Activated effector memory CD4-positive, alpha-beta T cell treated with Interleukin-2 at 50 U/mL for 16 hours (primary cell): ENCODE measurements at regions not wholly inside any gene's neighbourhood (a gene's known extent, or its start where the extent isn't known, plus 50 kb on each side); places are given as distances from the start of the nearest gene placed in this dataset.

Experiments
- DNase-seq: peaks from one replicate; pipeline ENCODE4 v3.0.0-alpha.2; 2020

DNA sequence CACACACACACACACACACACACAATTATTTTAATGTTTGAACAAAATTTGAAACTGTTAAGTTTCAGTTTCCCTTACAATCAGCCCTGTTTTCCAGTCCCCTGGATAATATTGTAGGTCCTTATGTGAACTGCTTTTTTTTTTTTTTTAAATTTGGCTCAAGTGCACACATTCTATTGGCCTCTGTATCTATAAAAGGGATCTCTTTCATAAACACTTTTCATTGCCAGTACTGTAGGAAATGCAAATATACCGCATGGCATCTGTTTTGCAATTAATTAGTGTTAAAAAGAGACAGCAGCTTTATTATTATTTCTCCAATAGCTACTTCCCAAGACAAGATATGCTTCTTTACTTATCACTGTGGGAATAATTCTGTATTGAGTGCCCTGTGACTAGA lies 738.7 kb downstream of the EPHA4 start:
- DNase-seq: no peak

DNA sequence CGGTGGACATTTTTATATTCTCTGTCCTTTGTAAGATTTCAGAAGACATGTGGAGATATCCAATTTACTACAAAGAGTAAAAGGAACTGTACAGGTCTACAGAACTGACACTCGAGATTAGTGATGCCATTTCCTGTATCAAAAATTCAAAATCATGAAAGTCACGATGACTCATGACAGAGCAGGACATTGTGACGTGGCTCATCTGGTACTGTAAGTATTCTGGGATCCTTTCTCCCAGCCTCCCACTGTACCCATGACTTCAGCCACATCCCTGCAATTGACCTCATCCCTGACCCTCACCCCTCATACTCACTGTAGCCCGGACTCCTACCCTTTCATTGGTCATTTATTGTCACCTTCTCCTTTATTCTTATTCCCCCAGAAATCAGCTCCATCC lies 736.5 kb downstream of the EPHA4 start:
- no peak for DNase-seq

DNA sequence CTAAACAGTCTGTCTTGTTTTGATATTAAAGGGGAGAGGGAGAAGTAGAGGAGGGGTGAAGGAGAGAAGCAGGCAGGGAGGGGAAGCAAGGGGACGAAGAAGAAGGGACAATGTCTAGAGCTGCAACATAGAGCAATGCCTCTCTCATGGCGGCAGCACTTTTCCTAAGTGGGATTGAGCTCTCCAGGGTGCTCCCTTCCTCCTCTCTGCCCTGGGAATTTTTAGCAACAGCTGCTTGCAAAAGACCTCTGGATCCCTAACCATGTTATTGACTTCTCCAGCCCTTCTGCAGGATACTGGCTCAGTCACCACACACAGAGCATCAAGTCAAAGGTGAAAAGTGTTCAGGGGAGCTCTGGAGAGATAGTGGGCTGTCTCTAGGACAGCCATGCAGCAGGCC lies 734.9 kb downstream of the EPHA4 start:
- DNase-seq: no peak

DNA sequence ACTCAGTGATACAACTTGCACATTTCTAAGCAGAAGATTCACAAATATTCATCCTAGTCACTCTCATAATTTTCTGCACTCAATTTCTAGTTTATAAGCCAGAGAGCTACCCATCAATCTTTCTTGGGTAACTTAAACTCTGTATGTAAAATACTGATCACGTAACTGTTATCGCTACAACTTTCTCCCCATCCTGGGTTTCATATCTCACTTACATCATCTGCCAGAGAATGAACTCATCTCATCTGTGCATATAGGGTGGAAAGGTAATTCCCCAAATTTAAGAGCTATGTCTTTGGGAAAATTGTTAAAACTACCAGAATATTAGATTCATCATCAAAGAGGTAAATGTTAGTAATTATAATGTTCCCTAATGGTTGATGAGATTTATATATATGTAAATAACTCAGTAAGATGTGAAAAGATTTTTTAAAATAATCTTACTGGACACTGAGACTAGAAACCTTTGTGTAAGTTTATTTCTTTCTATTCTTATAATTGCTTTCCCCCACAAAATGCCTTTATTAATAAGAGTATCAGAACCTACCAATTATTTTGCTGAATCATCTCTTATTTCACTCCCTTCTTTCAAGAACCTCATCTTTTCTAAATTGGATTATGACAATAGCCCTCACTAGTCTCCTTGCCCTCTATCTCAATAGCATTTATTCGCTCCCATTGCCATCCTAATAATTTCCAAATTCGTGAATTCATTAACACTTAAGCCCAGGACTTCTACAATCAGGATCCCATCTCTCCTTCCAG lies 729.0 kb downstream of the EPHA4 start:
- no peak for DNase-seq

DNA sequence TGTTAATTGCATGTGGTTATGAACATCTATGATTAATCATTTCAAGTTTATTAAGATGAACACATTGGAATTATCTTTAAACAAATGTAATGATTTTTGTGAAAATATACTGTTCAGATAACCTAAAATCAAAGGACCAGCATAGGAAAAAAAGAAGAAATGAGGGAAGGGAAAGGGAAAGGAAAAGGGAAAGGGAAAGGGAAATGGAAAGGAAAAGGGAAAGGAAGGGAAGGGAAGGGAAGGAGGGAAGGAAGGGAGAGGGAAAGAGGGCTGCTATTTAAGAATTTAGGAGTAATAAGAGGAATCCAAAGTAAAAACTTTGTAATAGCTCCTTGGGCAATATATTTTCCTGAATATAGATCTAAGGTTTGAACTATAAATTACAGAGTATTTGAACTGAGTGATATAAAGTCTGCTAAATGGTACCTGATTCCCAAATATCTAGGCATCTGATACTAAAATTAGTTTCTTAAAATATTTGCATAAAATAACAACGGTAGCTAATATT lies 726.3 kb downstream of the EPHA4 start:
- no peak for DNase-seq

DNA sequence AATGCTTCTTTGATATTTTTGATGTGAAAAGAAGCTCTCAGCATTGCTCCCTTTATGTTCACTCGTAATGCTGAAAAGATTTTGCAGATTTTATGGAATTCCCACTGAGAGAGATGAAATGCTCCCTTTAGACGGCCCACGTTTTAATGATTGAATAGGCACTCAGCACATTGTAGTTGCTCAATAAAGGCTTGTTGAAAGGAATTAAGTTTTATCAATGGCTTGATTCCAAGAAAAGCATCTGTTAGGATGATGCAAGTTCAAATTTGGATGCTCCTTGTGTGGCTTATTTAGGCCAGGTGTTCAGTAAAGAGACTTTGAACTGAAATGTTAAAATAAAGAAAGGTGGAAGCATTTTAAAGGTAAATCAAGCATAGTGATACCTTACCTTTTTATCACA lies 725.1 kb downstream of the EPHA4 start:
- no peak for DNase-seq

DNA sequence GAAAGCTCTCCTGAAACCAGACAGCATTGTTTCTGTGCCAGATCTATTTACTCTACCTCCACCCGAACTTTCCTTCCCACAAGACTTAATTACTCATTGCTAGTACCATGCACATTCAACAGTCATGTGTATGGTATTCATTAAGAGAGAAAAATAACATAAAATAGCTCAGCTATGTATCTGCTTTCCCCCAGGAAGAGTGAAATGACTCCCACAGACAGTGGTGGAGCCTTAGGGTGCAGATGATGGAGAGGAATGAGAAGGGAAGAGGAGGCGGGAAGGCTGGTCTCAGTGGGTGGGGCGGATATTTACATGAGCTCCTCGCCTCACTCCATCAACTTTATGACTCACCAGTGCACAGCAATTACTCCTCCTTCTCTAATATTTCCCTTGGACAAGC lies 724.5 kb downstream of the EPHA4 start:
- no peak for DNase-seq

DNA sequence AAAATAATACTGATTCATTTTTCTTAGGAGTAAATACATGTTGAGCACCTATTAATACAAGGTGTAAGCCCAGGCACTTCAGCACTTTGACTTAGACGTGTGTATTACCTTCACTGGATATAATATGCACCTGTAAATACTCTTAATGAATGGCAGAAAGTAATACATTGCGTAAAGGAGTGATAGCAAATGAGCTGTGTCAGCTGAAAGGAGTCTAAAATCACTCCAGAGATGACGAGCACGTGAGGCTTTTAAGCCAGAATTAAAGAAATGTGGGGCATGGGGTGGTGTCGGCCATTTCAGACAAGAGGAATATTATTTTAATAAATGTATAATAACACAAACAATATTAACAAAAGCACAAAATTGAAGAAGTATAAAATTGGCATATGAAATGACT lies 722.7 kb downstream of the EPHA4 start:
- no peak for DNase-seq

DNA sequence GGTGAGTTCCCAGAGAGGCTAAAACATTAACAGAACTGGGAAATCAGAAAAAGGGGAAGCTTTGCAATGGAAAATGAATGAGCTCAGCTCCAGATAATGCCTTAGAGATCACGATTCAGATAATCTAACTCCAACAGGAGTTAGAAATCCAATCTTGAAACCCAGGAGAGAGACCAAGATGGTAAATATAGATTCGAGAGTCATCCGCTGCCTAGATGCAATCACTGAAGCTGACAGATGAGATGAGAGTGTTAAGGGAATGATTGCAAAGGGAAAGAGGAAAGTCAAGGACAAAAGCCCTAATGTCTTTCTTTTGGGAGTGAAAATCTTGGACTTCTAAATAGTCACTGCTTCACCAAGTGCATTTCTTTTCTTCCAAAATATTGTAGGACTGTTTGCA lies 722.0 kb downstream of the EPHA4 start:
- DNase-seq: no peak

DNA sequence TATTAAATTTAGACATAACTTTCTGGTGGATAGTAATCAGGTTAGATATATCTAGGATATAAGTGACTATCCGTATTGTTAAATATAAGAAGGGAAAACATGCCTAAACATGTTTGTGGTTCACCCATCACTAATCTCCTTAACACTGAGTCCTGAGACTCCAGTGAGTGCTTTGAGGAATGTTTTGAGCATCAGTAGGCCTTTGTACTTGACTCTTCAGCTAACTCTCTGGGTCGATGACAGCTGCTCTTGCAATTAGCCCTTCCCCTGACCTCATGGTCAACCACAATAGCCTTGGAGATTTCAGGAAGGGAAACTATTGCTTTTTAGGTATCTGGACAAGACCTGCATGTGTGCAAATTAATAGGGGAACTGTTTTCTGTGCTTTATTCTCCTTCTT lies 716.8 kb downstream of the EPHA4 start:
- DNase-seq: no peak

DNA sequence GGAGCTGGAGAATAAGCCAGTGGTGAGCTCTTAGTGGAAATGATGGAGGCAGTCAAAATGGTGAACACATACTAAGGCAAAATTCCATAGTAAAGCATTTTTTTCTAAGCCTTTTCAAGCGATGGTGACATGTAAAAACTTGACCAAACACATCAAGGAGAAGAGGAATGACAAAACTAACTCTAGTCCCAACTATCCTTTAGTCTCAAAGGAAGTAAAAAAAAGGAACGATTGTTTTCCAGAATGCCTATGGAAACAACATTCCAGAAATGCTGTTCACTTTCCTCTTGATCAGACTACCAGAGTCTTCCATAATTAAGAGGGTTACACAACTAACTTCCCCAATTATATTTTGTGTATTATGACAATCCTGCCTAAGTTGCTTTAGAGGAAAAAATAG lies 715.6 kb downstream of the EPHA4 start:
- DNase-seq: no peak

DNA sequence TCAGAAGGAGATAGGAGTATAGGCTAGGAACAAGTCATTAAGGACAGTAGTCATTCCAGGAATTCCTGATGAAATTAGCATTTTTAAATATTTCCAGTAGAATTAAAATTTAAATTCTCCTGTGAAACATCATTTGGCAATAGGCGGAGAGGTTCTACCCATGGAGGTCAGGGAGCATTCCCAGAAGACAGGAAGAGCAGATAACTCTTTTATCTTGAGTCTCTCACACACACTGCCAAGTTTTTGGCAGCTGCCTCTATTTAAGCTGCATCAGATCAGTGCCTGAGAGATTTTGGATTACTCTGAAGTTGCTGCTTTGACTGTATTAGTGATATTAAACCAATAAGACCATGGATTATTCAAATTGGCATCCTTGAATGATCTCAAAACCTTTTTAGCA lies 714.7 kb downstream of the EPHA4 start:
- DNase-seq: no peak

DNA sequence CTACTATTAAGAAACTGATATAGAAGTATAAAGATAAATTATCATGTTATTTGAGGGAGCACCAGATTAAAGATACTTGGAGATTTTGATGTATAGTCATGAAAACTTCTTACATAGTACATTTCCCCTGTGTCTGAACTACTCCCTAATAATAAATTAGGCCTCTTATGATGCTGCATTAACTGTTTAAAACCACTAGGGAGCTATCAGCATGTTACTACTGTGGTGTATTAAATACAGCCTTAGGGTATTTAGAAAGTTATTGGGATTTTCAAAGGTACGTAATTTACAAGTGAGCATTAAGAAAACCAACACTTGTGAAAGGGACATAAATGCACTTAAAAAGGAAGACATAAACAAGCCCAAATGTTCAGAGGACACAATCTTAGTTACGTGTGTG lies 714.0 kb downstream of the EPHA4 start:
- no peak for DNase-seq

DNA sequence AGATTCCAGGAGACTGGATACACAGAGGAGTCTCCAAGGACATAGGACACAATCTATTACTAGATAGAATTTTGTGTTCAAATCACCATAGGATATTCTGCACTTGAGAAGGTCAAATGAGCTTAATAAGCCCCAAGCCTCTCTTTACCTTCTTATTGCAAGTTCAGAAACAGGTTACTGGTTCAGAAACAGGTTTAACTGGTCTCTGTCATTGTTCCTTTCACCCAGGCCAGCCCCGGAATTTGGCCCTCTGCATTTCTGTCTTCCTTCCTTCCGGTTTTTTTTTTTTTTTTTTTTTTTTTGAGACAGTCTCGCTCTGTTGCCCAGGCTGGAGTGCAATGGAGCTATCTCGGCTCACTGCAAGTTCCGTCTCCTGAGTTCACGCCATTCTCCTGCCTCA lies 700.2 kb downstream of the EPHA4 start:
- DNase-seq: no peak

DNA sequence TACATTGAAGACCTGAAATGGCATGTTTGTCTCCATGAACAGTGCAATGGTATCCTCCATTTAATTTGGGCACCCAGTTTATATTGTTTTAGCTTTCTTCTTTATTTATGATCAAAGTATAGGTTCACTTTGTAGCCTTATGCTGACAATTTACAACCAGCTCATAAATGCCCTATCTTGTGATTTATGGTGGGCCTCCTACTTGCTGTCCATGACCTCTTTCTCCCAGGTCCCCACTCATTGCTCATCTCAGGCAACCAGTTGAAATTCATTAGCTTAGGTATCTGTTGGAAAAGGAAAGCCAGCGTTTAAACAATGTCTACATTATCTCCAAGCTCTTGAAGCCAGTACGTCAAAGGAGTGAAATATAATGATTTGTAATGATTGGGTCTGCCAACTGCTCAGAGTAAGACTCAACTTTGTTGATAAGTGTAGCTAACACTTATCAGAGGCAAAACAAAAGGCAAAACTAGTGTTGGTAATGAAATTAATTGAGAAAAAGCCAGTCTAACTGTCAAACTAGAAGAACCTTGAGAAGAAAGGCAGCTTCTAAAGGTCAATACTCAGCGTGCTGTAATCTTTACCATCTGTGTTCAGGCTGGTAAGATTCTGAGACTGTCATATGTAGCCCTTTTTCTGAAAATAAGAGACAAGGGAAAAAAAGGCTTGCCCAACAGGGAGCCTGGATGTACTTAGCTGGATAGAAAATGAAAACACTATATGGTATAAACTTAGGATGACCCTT lies 695.9 kb downstream of the EPHA4 start:
- DNase-seq: no peak

DNA sequence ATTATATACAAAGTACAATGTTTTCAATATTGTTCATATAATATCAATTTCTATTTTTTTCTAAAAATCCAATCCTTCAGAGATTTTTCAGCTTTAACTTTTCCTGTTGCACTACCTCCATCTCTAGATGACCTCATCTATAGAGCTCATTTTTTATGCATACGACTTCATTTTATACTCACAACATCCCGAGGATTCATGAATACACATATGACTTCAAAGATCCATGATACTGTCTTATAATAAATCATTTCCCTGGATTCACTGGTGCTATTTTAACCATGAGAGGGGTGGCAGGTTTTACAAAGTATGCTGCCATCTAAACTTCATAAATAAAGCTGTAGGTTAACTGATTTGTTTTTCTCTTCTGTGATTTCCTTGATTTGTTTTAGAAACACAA lies 694.6 kb downstream of the EPHA4 start:
- DNase-seq: no peak

DNA sequence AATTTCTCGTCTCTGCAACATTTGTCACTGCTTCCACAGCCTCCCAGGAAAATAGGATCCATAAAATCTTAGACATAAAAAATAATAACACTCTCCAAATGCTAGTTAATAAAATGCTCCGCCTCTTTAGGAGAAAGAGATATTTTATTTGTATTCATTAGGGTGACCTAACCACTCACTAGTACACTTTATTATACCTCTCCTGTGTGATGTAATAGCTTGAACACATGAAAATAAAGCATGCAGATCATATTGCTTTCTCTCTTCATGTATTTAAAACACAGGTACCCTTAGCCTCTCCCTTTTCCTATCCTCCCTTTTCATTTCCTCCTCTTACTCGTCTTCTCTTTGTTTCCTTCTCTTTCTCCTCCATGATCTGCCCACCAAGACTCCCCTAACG lies 694.2 kb downstream of the EPHA4 start:
- no peak for DNase-seq

DNA sequence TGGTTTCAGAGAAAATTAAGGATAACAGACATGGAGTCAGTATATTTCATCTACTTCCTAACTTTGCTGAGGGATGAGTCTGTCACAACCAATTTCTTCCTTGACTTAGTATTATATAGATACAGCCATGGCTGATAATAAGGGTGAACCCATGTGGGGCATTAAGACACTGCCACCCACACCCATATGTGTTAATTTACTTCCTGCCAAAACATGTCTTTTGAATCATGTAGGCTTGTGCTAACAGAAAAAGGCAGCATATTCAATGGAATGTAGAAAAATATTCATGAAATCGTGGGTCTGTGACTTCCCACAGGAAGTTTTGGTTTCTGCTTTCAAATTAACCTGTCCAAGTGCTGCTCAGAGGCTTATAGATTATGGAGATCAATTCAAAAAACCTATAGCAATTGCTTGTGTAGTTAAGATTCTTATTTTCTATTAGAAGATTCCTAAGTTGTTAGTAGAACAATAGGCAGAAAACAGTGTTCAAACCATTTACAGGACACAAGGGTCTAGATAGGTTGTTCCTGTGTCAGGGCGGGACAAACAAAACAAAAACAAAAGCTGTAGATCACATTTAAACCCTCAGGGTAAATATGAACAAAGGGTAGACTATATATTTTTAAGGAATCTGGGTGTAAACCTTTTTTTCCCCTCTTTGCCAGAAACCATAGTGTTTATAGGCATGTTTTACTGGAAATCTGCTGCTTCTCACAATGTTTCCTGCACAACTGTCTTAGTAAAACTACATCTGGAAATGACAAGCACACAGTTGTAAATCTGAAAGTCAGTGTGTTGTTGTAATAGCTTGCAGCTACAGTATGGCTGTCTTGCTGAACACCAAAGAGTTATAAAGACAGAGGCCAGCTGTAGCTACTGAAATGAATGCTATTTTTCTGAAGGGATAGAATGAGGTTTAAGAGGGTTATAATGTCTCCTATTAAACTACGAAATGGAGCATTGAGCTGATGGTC lies 691.2 kb downstream of the EPHA4 start:
- no peak for DNase-seq

DNA sequence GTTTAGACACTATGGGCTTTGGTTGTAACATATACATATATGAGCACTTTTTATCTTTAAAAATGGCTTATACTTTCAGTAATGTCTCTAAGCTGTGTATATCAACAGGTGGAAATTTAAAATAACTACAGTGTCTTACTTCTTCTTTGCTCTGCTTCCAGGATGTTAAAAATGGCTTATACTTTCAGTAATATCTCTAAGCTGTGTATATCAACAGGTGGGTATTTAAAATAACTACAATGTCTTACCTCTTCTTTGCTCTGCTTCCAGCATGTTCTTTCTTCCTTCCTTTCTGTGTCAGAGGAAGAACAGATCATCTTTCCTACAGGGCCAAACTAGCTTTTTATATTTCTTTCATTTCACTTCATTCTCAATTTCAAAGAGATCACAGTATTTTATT lies 689.6 kb downstream of the EPHA4 start:
- DNase-seq: no peak

DNA sequence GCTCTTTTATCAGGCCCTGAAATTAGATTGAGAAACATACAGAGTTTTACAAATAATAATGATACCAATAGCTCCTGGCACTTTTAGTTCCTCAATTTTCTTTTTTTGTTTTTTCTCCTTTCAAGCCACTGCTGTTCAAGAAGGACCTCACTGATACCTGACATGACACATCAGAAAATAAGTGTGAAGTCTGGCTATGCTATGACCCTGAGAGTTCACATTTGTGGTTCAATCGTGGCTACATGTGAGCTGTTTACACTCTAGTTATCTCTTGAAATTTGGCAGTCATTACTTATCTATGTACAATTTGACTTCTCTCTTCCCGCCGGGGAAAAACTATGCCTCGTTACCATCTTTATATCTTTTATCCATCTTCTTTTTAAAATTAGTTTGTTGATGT lies 686.5 kb downstream of the EPHA4 start:
- DNase-seq: no peak

DNA sequence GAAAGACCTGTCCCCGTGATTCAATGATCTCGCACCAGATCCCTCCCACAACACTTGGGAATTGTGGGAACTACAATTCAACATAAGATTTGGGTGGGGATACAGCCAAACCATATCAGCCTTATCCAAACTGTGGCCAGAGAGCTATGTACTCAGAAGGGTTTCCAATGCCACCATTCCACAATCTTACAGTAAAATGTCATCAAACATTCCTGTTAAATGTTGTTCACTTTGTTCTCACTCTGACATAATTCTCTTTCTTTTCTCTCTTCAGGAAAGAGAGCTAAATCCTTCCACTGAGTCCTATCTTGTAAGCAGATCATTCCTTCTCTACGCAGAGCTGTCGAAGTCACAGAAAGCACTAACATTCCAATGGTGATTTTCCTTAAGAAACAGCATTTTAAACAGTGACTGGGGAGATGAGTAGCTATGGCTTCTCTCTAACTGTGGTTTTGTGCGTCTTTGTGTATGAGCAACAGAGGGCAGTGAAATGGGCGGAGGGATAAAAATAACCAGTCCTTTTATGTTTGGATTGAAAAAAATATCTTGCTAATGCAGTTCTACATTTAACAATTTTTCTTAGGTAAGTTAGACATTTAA lies 684.7 kb downstream of the EPHA4 start:
- no peak for DNase-seq

DNA sequence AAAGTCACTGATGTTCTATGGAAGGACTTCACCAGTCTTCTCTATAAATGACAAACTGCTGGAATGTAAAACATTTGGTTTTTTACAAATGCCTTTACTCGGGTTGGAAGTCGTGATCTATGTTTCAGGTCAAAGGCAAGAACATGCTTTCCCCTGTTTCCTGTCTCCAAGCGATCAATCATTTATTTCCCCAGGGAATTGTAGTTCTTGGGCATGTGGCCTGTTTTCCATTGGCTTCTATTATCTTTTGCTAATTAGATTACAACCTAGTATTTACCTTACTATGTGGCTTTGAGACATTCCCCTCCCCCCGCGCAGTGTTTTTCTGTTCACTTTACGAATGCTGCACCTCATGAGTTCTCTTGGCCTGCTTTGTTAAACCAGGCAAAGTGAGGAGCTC lies 684.2 kb downstream of the EPHA4 start:
- DNase-seq: no peak

DNA sequence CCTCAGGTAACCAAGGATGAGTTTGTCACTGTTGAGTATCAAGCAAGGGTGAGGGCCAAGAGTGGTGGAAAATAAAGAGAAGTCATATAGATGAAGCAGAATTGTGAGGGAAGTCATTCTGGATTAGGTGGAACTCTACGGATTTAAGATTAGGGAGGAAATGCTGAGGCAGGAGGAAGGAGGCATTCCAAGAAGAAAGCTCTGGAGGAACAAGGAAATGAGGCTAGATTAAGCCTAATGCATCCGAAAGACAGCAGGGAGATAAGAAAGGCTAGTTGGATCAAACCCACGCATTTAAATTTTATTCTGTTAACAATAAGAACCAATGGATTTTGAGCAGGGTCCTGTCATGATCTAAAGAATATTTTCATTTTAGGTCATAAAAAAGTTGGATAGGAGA lies 681.2 kb downstream of the EPHA4 start:
- DNase-seq: no peak
